ENCODE measurements at regions not wholly inside any gene's neighbourhood (a gene's known extent, or its start where the extent isn't known, plus 50 kb on each side); places are given as distances from the start of the nearest gene placed in this dataset.

- DNase-seq = no peak
Observed at GRCh38 chr18:37701967-37702366, 136.4 kb upstream of the CELF4 start.

GRCh38 chr18:37698508-37699040, 133.0 kb upstream of the CELF4 start:
- no peak for DNase-seq

GRCh38 chr18:37694516-37694915, 128.9 kb upstream of the CELF4 start:
- DNase-seq = no peak

- DNase-seq = no peak
Observed at GRCh38 chr18:37691162-37691561, 125.6 kb upstream of the CELF4 start.

GRCh38 chr18:37689841-37690240, 124.2 kb upstream of the CELF4 start:
- no peak for DNase-seq

- DNase-seq = no peak
Observed at GRCh38 chr18:37684590-37684989, 119.0 kb upstream of the CELF4 start.

- DNase-seq = no peak
Observed at GRCh38 chr18:37684183-37684582, 118.6 kb upstream of the CELF4 start.

GRCh38 chr18:37680911-37681310, 115.3 kb upstream of the CELF4 start:
- no peak for DNase-seq

- no peak for DNase-seq
Observed at GRCh38 chr18:37676276-37676675, 110.7 kb upstream of the CELF4 start.

- no peak for DNase-seq
Observed at GRCh38 chr18:37675699-37676098, 110.1 kb upstream of the CELF4 start.

GRCh38 chr18:37674570-37674969, 109.0 kb upstream of the CELF4 start:
- DNase-seq = no peak

- DNase-seq = no peak
Observed at GRCh38 chr18:37673671-37674070, 108.1 kb upstream of the CELF4 start.

- DNase-seq = no peak
Observed at GRCh38 chr18:37672932-37673595, 107.5 kb upstream of the CELF4 start.

- DNase-seq = no peak
Observed at GRCh38 chr18:37672001-37672400, 106.4 kb upstream of the CELF4 start.

- no peak for DNase-seq
Observed at GRCh38 chr18:37671530-37671929, 105.9 kb upstream of the CELF4 start.

GRCh38 chr18:37671119-37671518, 105.5 kb upstream of the CELF4 start:
- no peak for DNase-seq

- no peak for DNase-seq
Observed at GRCh38 chr18:37669991-37670534, 104.5 kb upstream of the CELF4 start.

- no peak for DNase-seq
Observed at GRCh38 chr18:37668971-37669747, 103.6 kb upstream of the CELF4 start.

- no peak for DNase-seq
Observed at GRCh38 chr18:37667836-37668235, 102.2 kb upstream of the CELF4 start.

GRCh38 chr18:37666991-37667390, 101.4 kb upstream of the CELF4 start:
- no peak for DNase-seq

GRCh38 chr18:37666451-37666850, 100.9 kb upstream of the CELF4 start:
- no peak for DNase-seq

- DNase-seq = no peak
Observed at GRCh38 chr18:37665346-37665745, 99.7 kb upstream of the CELF4 start.

GRCh38 chr18:37663446-37663845, 97.8 kb upstream of the CELF4 start:
- no peak for DNase-seq

Data from T-helper 9 cell (primary cell).